GM06990 (cell line): ENCODE measurements at regions not wholly inside any gene's neighbourhood (a gene's known extent, or its start where the extent isn't known, plus 50 kb on each side); places are given as distances from the start of the nearest gene placed in this dataset.
"Not testable (repeated sequence)": the region's sequence is repeated elsewhere in the genome, so short reads cannot be mapped to it uniquely, and the experiment has no call there.

Experiments
- DNase-seq: peaks from one replicate; pipeline ENCODE4 v3.0.0-alpha.2; 2011; ENCODE audit not compliant: insufficient read length; ENCODE audit errors: extremely low read depth
- H3K27me3 ChIP-seq: replicated peaks from 2 replicates; pipeline ENCODE4 v1.6.0; 2011; ENCODE audit warnings: low read length; ENCODE audit not compliant: control insufficient read depth, insufficient read depth
- H3K36me3 ChIP-seq: 2 replicates; pipeline ENCODE4 v1.5.1; 2011; ENCODE audit warnings: low read length; ENCODE audit not compliant: control insufficient read depth, insufficient read depth
- H3K4me3 ChIP-seq: replicated peaks from 2 replicates; pipeline ENCODE4 v1.5.1; 2011; ENCODE audit warnings: low read depth, mild to moderate bottlenecking, control low read depth, low read length
- CTCF ChIP-seq: IDR thresholded peaks from 2 replicates; pipeline ENCODE4 v1.5.1; 2011; ENCODE audit warnings: low read length, control low read depth, mild to moderate bottlenecking, inconsistent platforms; ENCODE audit not compliant: insufficient read depth, poor library complexity, severe bottlenecking

- DNase-seq = no peak
- TF ChIP-seq CTCF = no peak
- no peak overlapping the region for H3K4me3 ChIP-seq
- H3K36me3 ChIP-seq = no peaks in the 10 kb centered on the region
- no peaks in the 10 kb centered on the region for H3K27me3 ChIP-seq
Measured at GRCh38 chr7:152931633-152932032, 172.1 kb downstream of the ACTR3B start.

GRCh38 chr7:152937282-152937681 lies 177.7 kb downstream of the ACTR3B start:
- DNase-seq = no peak

GRCh38 chr7:152946616-152947015 lies 187.1 kb downstream of the ACTR3B start:
- DNase-seq, H3K4me3 ChIP-seq, H3K27me3 ChIP-seq, H3K36me3 ChIP-seq: not testable (repeated sequence)

More at GRCh38 chr7:152937282-152937681, 177.7 kb downstream of the ACTR3B start:
- H3K27me3 ChIP-seq = no peaks in the 10 kb centered on the region
- no peak for TF ChIP-seq CTCF
- no peak overlapping the region for H3K4me3 ChIP-seq
- no peaks in the 10 kb centered on the region for H3K36me3 ChIP-seq

GRCh38 chr7:152947686-152948085 lies 188.1 kb downstream of the ACTR3B start:
- TF ChIP-seq CTCF = no peak
- Histone ChIP-seq H3K36me3 (no peaks in the 10 kb centered on the region), H3K27me3 (no peaks in the 10 kb centered on the region), H3K4me3 (no peak overlapping the region)
- DNase-seq = no peak

- no peaks in the 10 kb centered on the region for H3K36me3 ChIP-seq
- H3K4me3 ChIP-seq = no peak overlapping the region
- TF ChIP-seq CTCF = no peak
- no peaks in the 10 kb centered on the region for H3K27me3 ChIP-seq
- no peak for DNase-seq
Measured at GRCh38 chr7:152949253-152949652, 189.7 kb downstream of the ACTR3B start.

GRCh38 chr7:152949790-152950189 lies 190.2 kb downstream of the ACTR3B start:
- no peak for TF ChIP-seq CTCF
- H3K36me3 ChIP-seq = no peaks in the 10 kb centered on the region
- H3K4me3 ChIP-seq = no peak overlapping the region
- no peak for DNase-seq
- H3K27me3 ChIP-seq = no peaks in the 10 kb centered on the region
